BLaER1 treated with 17β-estradiol and CSF1 and Interleukin-3, amounts not matched to agents 10 nM and 100 nM (cell line): ENCODE measurements at regions not wholly inside any gene's neighbourhood (a gene's known extent, or its start where the extent isn't known, plus 50 kb on each side); places are given as distances from the start of the nearest gene placed in this dataset.
"Not testable (repeated sequence)": the region's sequence is repeated elsewhere in the genome, so short reads cannot be mapped to it uniquely, and the experiment has no call there.

Source experiments
- H3K27ac ChIP-seq, 11 experiments: shearing (Covaris generic); formaldehyde crosslinking; 2 replicates each; pipeline ENCODE4 v1.8.1; 2022
- H3K27me3 ChIP-seq, 11 experiments: shearing (Covaris generic); formaldehyde crosslinking; 2 replicates each; pipeline ENCODE4 v1.8.1; 2022
- H3K36me3 ChIP-seq, 11 experiments: shearing (Covaris generic); formaldehyde crosslinking; 2 replicates each; pipeline ENCODE4 v1.8.1; 2022
- H3K4me1 ChIP-seq, 10 experiments: shearing (Covaris generic); formaldehyde crosslinking; 2 replicates each; pipeline ENCODE4 v1.8.1; 2022
- H3K4me2 ChIP-seq, 11 experiments: shearing (Covaris generic); formaldehyde crosslinking; 2 replicates each; pipeline ENCODE4 v1.8.1; 2022
- H3K4me3 ChIP-seq, 10 experiments: shearing (Covaris generic); formaldehyde crosslinking; 2 replicates each; pipeline ENCODE4 v1.8.1; 2022
- H3K9ac ChIP-seq, 11 experiments: shearing (Covaris generic); formaldehyde crosslinking; 2 replicates each; pipeline ENCODE4 v1.8.1; 2022
- H3K9me3 ChIP-seq, 11 experiments: shearing (Covaris generic); formaldehyde crosslinking; replicated peaks in 1 of 11; 2 replicates each; pipeline ENCODE4 v1.8.1; 2022
- H4K20me1 ChIP-seq, 11 experiments: shearing (Covaris generic); formaldehyde crosslinking; 2 replicates each; pipeline ENCODE4 v1.8.1; 2022
- Cebpa-rat ChIP-seq, 11 experiments: shearing (Covaris generic); IDR thresholded peaks; 2 replicates each; pipeline ENCODE4 v1.8.1; 2022

- no peaks in the 10 kb centered on the region for H3K4me1 ChIP-seq
- no peak for TF ChIP-seq Cebpa-rat (IDR thresholded peaks at IDR 0.05)
- H3K36me3 ChIP-seq: no peaks in the 10 kb centered on the region
- H4K20me1 ChIP-seq: no peaks in the 10 kb centered on the region
- H3K4me3 ChIP-seq: no peak overlapping the region
- H3K9me3 ChIP-seq: no peaks in the 10 kb centered on the region
- H3K9ac ChIP-seq: no peak overlapping the region
- H3K4me2 ChIP-seq: no peak overlapping the region
- no peaks in the 10 kb centered on the region for H3K27me3 ChIP-seq
- no peak overlapping the region for H3K27ac ChIP-seq
Observed at GRCh38 chr10:94137747-94138146, 144.0 kb downstream of the PLCE1 start.

- no peak overlapping the region for H3K4me2 ChIP-seq
- no peaks in the 10 kb centered on the region for H3K4me1 ChIP-seq
- no peak for TF ChIP-seq Cebpa-rat (IDR thresholded peaks at IDR 0.05)
- H4K20me1 ChIP-seq: no peaks in the 10 kb centered on the region
- no peaks in the 10 kb centered on the region for H3K9me3 ChIP-seq
- H3K9ac ChIP-seq: no peak overlapping the region
- H3K27me3 ChIP-seq: no peaks in the 10 kb centered on the region
- H3K36me3 ChIP-seq: no peaks in the 10 kb centered on the region
- H3K4me3 ChIP-seq: no peak overlapping the region
- H3K27ac ChIP-seq: no peak overlapping the region
Observed at GRCh38 chr10:94138391-94138790, 144.7 kb downstream of the PLCE1 start.

- Histone ChIP-seq H3K27me3 (no peaks in the 10 kb centered on the region), H3K9me3 (peaks cover 17 to 28% (median 23%) of the 10 kb centered on the region in 11 experiments), H3K9ac (no peak overlapping the region), H3K36me3 (no peaks in the 10 kb centered on the region; a peak in 2 of 22 replicates), H4K20me1 (no peaks in the 10 kb centered on the region), H3K27ac (no peak overlapping the region), H3K4me1 (no peaks in the 10 kb centered on the region), H3K4me2 (no peak overlapping the region), H3K4me3 (no peak overlapping the region)
- TF ChIP-seq Cebpa-rat (IDR thresholded peaks at IDR 0.05): no peak
Observed at GRCh38 chr10:94143261-94143660, 149.5 kb downstream of the PLCE1 start.

GRCh38 chr10:94146313-94146712 lies 152.6 kb downstream of the PLCE1 start:
- peaks cover 17 to 28% (median 23%) of the 10 kb centered on the region in 11 experiments for H3K9me3 ChIP-seq
- H3K9ac ChIP-seq: no peak overlapping the region
- no peaks in the 10 kb centered on the region for H4K20me1 ChIP-seq
- H3K27ac ChIP-seq: no peak overlapping the region
- H3K4me1 ChIP-seq: no peaks in the 10 kb centered on the region
- H3K4me2 ChIP-seq: no peak overlapping the region
- no peaks in the 10 kb centered on the region for H3K27me3 ChIP-seq
- no peak overlapping the region for H3K4me3 ChIP-seq
- H3K36me3 ChIP-seq: no peaks in the 10 kb centered on the region; a peak in 2 of 22 replicates
- no peak for TF ChIP-seq Cebpa-rat (IDR thresholded peaks at IDR 0.05)

GRCh38 chr10:94146746-94147145 lies 153.0 kb downstream of the PLCE1 start:
- peaks cover 17 to 28% (median 23%) of the 10 kb centered on the region in 11 experiments for H3K9me3 ChIP-seq
- no peak for TF ChIP-seq Cebpa-rat (IDR thresholded peaks at IDR 0.05)
- no peak overlapping the region for H3K4me3 ChIP-seq
- no peak overlapping the region for H3K4me2 ChIP-seq
- no peaks in the 10 kb centered on the region; a peak in 2 of 22 replicates for H3K36me3 ChIP-seq
- H3K27ac ChIP-seq: no peak overlapping the region
- H3K4me1 ChIP-seq: no peaks in the 10 kb centered on the region
- H3K27me3 ChIP-seq: no peaks in the 10 kb centered on the region
- no peaks in the 10 kb centered on the region for H4K20me1 ChIP-seq
- H3K9ac ChIP-seq: no peak overlapping the region

- no peak for TF ChIP-seq Cebpa-rat (IDR thresholded peaks at IDR 0.05)
- Histone ChIP-seq H3K27ac (no peak overlapping the region), H3K4me1 (no peaks in the 10 kb centered on the region), H3K9ac (no peak overlapping the region), H4K20me1 (no peaks in the 10 kb centered on the region), H3K4me2 (no peak overlapping the region), H3K9me3 (peaks cover 17 to 25% (median 23%) of the 10 kb centered on the region in 11 experiments), H3K27me3 (no peaks in the 10 kb centered on the region), H3K4me3 (no peak overlapping the region), H3K36me3 (no peaks in the 10 kb centered on the region; a peak in 2 of 22 replicates)
Observed at GRCh38 chr10:94149702-94150101, 156.0 kb downstream of the PLCE1 start.

- Histone ChIP-seq H3K4me1 (no peaks in the 10 kb centered on the region), H3K36me3 (no peaks in the 10 kb centered on the region; a peak in 2 of 22 replicates), H3K4me2 (no peak overlapping the region), H3K9ac (no peak overlapping the region), H3K27me3 (no peaks in the 10 kb centered on the region), H3K9me3 (peaks cover 10 to 16% (median 14%) of the 10 kb centered on the region in 11 experiments), H4K20me1 (no peaks in the 10 kb centered on the region), H3K27ac (no peak overlapping the region), H3K4me3 (no peak overlapping the region)
- no peak for TF ChIP-seq Cebpa-rat (IDR thresholded peaks at IDR 0.05)
Observed at GRCh38 chr10:94150541-94151184, 156.9 kb downstream of the PLCE1 start.

GRCh38 chr10:94155722-94156271 lies 162.1 kb downstream of the PLCE1 start:
- no peaks in the 10 kb centered on the region for H4K20me1 ChIP-seq
- no peak overlapping the region for H3K9ac ChIP-seq
- no peak for TF ChIP-seq Cebpa-rat (IDR thresholded peaks at IDR 0.05)
- no peaks in the 10 kb centered on the region; a peak in 1 of 22 replicates for H3K9me3 ChIP-seq
- no peaks in the 10 kb centered on the region for H3K4me1 ChIP-seq
- H3K27me3 ChIP-seq: no peaks in the 10 kb centered on the region
- H3K4me2 ChIP-seq: no peak overlapping the region
- no peaks in the 10 kb centered on the region for H3K36me3 ChIP-seq
- no peak overlapping the region for H3K27ac ChIP-seq
- no peak overlapping the region for H3K4me3 ChIP-seq

GRCh38 chr10:94156453-94156852 lies 162.7 kb downstream of the PLCE1 start:
- H3K4me3 ChIP-seq: no peak overlapping the region
- H3K27me3 ChIP-seq: no peaks in the 10 kb centered on the region
- H3K4me1 ChIP-seq: no peaks in the 10 kb centered on the region
- H3K4me2 ChIP-seq: no peak overlapping the region
- H3K36me3 ChIP-seq: no peaks in the 10 kb centered on the region
- no peaks in the 10 kb centered on the region for H4K20me1 ChIP-seq
- no peak overlapping the region for H3K27ac ChIP-seq
- H3K9ac ChIP-seq: no peak overlapping the region
- H3K9me3 ChIP-seq: no peaks in the 10 kb centered on the region; a peak in 1 of 22 replicates
- TF ChIP-seq Cebpa-rat (IDR thresholded peaks at IDR 0.05): no peak

GRCh38 chr10:94165158-94165611 lies 171.5 kb downstream of the PLCE1 start:
- H3K27ac ChIP-seq, H4K20me1 ChIP-seq, H3K4me3 ChIP-seq, H3K9ac ChIP-seq, H3K4me1 ChIP-seq, H3K36me3 ChIP-seq, H3K27me3 ChIP-seq, H3K4me2 ChIP-seq, H3K9me3 ChIP-seq: not testable (repeated sequence)
